ENCODE measurements at regions not wholly inside any gene's neighbourhood (a gene's known extent, or its start where the extent isn't known, plus 50 kb on each side); places are given as distances from the start of the nearest gene placed in this dataset.

- no peak for DNase-seq
Observed at GRCh38 chr16:51759329-51759728, 608.3 kb upstream of the SALL1 start.

GRCh38 chr16:51757921-51758479, 606.9 kb upstream of the SALL1 start:
- DNase-seq: no peak

GRCh38 chr16:51757505-51757904, 606.4 kb upstream of the SALL1 start:
- no peak for DNase-seq

DNA sequence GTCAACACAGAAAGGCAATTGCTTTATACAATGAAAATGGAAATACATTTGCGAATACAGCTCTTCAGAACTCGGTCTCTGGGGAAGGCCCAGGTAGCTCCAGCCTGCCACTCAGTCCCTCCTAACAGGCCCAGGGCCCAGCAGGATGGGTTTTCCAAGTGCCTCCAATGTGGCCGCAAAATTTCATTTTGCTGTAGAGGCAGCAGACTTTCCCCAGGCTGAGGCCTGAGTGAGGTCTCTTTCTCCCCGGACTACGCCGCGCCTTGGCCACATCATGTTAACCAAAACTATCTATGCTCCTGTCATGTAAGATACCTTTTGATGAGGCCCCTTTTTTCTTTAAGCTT, 606.0 kb upstream of the SALL1 start:
- DNase-seq: no peak

GRCh38 chr16:51756447-51757123, 605.5 kb upstream of the SALL1 start:
- no peak for DNase-seq

GRCh38 chr16:51755577-51756355, 604.7 kb upstream of the SALL1 start:
- no peak for DNase-seq

GRCh38 chr16:51755039-51755501, 604.0 kb upstream of the SALL1 start:
- no peak for DNase-seq

GRCh38 chr16:51753467-51754127, 602.5 kb upstream of the SALL1 start:
- no peak for DNase-seq

DNA sequence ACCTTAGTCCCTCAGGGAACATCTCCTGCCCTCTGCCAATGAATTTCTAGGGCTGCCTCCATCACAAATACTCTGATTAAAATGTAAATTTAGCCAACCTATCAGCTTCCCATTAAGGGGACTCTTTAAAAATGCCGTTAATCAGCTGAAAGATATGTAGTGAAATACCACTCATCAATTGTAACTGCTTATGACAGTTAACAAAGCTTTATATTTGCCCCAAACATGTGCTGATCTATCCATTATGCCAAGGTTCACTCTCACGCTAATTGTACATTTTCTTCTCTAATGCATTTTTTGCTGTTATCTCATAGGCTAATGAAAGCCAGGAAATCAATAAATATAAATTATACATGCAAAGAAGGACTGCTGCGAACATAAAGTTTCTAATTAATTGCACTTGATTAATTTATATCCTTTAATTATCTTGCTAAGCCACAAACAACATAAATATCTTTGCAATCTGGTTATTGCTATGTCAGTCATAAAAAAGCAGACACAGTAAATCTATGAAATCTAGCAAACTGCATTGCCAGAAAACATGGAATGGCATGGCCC, 601.4 kb upstream of the SALL1 start:
- no peak for DNase-seq

GRCh38 chr16:51747329-51747728, 596.3 kb upstream of the SALL1 start:
- DNase-seq: no peak

- no peak for DNase-seq
Observed at GRCh38 chr16:51734220-51734619, 583.1 kb upstream of the SALL1 start.

- DNase-seq: no peak
Observed at GRCh38 chr16:51733181-51733580, 582.1 kb upstream of the SALL1 start.

DNA sequence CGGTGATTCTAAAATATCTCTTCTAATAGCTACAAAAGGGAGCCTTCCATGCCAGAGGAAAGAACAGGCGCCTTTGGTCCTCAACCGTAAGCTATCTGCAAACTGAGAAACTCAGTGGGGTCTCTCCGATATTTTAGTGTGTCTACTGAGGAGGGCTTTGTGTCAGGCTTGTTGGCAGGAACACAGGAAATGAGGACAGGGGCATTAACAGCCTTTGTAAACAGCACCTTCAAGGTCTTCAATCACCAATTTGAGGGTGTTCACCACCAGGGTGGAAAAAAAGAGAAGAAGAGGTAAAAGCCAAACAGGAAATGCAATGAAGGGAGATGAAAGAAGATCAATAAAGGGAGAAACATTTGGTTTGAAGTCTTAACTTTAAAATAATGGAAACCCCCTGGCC, 580.1 kb upstream of the SALL1 start:
- no peak for DNase-seq

- DNase-seq: no peak
Observed at GRCh38 chr16:51723036-51723724, 572.1 kb upstream of the SALL1 start.

GRCh38 chr16:51722467-51722866, 571.4 kb upstream of the SALL1 start:
- no peak for DNase-seq

GRCh38 chr16:51719376-51719775, 568.3 kb upstream of the SALL1 start:
- DNase-seq: no peak

DNA sequence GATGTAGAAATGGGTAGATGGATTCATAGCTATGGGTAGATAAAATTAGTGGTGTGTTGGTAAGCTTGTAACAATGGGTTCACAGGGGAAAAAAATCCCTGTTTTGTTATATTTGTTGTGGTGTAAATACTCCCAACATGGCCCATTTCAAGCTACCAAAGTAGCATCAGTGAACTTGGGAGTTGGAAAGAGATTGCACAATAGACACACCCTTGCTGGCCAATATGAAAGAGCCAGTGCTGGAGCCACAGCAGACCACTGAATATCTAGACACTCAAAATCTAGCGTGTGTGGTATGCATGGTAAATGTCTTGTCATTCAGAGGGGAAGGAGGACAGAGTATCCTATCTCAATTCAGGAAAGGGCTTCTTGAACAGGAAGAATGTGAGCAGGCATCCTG, 565.1 kb upstream of the SALL1 start:
- DNase-seq: no peak

- no peak for DNase-seq
Observed at GRCh38 chr16:51713502-51713901, 562.4 kb upstream of the SALL1 start.

DNA sequence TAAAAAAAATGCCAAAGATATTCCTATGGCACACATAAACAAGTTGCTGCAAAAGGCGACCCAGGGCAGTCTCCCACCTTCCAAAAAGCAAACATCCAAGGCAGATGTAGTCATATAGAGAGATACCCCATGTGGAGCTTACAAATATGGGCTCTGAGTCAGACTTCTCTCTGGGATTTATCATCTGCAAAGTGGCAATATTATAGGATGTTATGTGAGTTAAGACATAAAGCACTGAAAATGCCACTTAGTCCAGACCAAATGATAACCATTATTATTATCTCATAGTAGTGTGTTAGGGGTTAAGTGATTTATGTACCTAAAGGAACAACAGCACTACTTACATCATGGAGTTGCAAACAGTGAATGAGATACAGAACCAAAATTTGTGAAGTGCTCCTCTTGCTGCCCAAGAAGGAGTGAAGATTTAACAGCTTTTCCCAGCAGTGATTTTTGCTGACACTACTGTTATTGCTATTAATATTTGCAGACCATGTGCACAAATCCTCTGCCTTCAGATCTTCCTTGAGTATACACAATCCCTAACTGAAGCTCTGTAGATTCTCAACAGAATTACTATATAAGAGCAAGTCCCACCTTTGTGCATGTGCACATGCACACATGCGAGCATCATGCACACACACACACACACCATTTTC, 560.0 kb upstream of the SALL1 start:
- no peak for DNase-seq

- no peak for DNase-seq
Observed at GRCh38 chr16:51710186-51710585, 559.1 kb upstream of the SALL1 start.

DNA sequence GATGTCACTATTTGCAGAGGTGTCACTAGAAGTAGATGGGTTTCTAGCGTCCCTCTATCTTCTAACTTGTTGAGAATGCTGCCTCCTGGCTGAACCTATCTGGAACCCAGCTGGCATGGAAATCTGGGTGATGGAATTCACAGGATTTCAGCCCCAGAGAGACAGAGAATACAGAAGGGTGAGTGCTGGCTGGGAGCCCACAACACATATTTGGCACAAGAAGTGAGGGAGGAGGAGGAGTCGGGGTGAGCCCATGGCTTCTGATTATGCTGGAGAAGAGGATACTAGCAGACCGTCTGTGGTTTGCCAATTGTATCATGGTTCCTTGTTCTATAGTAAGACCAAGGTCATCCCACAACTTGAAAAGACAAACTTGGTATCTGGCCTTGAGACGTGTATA, 557.8 kb upstream of the SALL1 start:
- no peak for DNase-seq

GRCh38 chr16:51707666-51708065, 556.6 kb upstream of the SALL1 start:
- DNase-seq: no peak

Data from CD4-positive, alpha-beta T cell treated with Interferon gamma for 1 hour (primary cell).